ENCODE measurements at regions not wholly inside any gene's neighbourhood (a gene's known extent, or its start where the extent isn't known, plus 50 kb on each side); places are given as distances from the start of the nearest gene placed in this dataset.

DNA sequence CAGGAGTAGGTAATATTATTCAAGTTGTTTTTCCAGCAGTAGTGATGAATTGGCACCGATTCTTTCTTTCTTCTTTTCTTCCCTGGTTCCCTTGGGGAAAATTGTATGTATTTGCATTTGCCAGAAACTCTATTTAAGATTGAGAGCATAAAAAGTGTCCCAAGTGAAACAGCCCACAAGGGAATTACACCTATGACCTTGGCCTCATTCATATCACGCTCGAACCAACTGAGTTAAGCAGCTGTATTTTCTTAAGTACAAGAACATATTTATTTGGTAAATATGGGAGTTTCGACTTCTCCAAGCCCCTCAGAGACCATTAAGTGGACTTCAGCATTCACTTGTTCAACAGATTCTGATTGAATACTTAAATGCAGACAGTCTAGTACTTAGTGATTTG, 54.1 kb upstream of the MET start:
- Mint-ChIP-seq H3K9me3 (peaks cover 8% of the 10 kb centered on the region), H3K4me1 (peaks cover 29% of the 10 kb centered on the region), H3K27me3 (ENCODE audit: insufficient read depth, low read depth, poor library complexity) (no peaks in the 10 kb centered on the region), H3K4me3 (no peak overlapping the region), H3K27ac (no peak overlapping the region), H3K36me3 (ENCODE audit: low read depth) (peaks cover 5% of the 10 kb centered on the region; the same call in 2 of the 3 replicates)
- no peak for DNase-seq (ENCODE audit: low spot score)
- Histone ChIP-seq H3K4me3 (no peak overlapping the region), H3K36me3 (ENCODE audit: insufficient read depth) (no peaks in the 10 kb centered on the region), H3F3A (replicated peaks; ENCODE audit: low read depth) (no peaks in the 10 kb centered on the region), H3K4me2 (0 out of 2 replicates have a peak overlapping the region, but pooled peaks have one; percentile 2), H3K4me1 (ENCODE audit: insufficient read depth) (peaks cover 37% of the 10 kb centered on the region), H3K79me2 (replicated peaks; ENCODE audit: insufficient read depth) (no peaks in the 10 kb centered on the region), H4K20me1 (replicated peaks; ENCODE audit: insufficient read depth) (no peaks in the 10 kb centered on the region), H2AFZ (no peak overlapping the region), H3K27ac (ENCODE audit: low read depth) (no peak overlapping the region), H3K27me3 (ENCODE audit: insufficient read depth) (no peaks in the 10 kb centered on the region), H3K9me2 (ENCODE audit: insufficient read depth) (no peaks in the 10 kb centered on the region)
- no peak for ATAC-seq
- TF ChIP-seq, protein P1, sequence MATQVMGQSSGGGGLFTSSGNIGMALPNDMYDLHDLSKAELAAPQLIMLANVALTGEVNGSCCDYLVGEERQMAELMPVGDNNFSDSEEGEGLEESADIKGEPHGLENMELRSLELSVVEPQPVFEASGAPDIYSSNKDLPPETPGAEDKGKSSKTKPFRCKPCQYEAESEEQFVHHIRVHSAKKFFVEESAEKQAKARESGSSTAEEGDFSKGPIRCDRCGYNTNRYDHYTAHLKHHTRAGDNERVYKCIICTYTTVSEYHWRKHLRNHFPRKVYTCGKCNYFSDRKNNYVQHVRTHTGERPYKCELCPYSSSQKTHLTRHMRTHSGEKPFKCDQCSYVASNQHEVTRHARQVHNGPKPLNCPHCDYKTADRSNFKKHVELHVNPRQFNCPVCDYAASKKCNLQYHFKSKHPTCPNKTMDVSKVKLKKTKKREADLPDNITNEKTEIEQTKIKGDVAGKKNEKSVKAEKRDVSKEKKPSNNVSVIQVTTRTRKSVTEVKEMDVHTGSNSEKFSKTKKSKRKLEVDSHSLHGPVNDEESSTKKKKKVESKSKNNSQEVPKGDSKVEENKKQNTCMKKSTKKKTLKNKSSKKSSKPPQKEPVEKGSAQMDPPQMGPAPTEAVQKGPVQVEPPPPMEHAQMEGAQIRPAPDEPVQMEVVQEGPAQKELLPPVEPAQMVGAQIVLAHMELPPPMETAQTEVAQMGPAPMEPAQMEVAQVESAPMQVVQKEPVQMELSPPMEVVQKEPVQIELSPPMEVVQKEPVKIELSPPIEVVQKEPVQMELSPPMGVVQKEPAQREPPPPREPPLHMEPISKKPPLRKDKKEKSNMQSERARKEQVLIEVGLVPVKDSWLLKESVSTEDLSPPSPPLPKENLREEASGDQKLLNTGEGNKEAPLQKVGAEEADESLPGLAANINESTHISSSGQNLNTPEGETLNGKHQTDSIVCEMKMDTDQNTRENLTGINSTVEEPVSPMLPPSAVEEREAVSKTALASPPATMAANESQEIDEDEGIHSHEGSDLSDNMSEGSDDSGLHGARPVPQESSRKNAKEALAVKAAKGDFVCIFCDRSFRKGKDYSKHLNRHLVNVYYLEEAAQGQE (IDR thresholded peaks at IDR 0.05; ENCODE audit: unreplicated experiment) = no peak
- TF ChIP-seq CREB1 (CRISPR knock-in tag; IDR thresholded peaks at IDR 0.05; ENCODE audit: low read depth) = no peak
- no peak for TF ChIP-seq JUNB (IDR thresholded peaks at IDR 0.05; ENCODE audit: unreplicated experiment)
- no peak for TF ChIP-seq ZNF114 (CRISPR knock-in tag; IDR thresholded peaks at IDR 0.05)
- TF ChIP-seq, protein P2, sequence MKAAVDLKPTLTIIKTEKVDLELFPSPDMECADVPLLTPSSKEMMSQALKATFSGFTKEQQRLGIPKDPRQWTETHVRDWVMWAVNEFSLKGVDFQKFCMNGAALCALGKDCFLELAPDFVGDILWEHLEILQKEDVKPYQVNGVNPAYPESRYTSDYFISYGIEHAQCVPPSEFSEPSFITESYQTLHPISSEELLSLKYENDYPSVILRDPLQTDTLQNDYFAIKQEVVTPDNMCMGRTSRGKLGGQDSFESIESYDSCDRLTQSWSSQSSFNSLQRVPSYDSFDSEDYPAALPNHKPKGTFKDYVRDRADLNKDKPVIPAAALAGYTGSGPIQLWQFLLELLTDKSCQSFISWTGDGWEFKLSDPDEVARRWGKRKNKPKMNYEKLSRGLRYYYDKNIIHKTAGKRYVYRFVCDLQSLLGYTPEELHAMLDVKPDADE (IDR thresholded peaks at IDR 0.05) = no peak
- TF ChIP-seq, protein P3, sequence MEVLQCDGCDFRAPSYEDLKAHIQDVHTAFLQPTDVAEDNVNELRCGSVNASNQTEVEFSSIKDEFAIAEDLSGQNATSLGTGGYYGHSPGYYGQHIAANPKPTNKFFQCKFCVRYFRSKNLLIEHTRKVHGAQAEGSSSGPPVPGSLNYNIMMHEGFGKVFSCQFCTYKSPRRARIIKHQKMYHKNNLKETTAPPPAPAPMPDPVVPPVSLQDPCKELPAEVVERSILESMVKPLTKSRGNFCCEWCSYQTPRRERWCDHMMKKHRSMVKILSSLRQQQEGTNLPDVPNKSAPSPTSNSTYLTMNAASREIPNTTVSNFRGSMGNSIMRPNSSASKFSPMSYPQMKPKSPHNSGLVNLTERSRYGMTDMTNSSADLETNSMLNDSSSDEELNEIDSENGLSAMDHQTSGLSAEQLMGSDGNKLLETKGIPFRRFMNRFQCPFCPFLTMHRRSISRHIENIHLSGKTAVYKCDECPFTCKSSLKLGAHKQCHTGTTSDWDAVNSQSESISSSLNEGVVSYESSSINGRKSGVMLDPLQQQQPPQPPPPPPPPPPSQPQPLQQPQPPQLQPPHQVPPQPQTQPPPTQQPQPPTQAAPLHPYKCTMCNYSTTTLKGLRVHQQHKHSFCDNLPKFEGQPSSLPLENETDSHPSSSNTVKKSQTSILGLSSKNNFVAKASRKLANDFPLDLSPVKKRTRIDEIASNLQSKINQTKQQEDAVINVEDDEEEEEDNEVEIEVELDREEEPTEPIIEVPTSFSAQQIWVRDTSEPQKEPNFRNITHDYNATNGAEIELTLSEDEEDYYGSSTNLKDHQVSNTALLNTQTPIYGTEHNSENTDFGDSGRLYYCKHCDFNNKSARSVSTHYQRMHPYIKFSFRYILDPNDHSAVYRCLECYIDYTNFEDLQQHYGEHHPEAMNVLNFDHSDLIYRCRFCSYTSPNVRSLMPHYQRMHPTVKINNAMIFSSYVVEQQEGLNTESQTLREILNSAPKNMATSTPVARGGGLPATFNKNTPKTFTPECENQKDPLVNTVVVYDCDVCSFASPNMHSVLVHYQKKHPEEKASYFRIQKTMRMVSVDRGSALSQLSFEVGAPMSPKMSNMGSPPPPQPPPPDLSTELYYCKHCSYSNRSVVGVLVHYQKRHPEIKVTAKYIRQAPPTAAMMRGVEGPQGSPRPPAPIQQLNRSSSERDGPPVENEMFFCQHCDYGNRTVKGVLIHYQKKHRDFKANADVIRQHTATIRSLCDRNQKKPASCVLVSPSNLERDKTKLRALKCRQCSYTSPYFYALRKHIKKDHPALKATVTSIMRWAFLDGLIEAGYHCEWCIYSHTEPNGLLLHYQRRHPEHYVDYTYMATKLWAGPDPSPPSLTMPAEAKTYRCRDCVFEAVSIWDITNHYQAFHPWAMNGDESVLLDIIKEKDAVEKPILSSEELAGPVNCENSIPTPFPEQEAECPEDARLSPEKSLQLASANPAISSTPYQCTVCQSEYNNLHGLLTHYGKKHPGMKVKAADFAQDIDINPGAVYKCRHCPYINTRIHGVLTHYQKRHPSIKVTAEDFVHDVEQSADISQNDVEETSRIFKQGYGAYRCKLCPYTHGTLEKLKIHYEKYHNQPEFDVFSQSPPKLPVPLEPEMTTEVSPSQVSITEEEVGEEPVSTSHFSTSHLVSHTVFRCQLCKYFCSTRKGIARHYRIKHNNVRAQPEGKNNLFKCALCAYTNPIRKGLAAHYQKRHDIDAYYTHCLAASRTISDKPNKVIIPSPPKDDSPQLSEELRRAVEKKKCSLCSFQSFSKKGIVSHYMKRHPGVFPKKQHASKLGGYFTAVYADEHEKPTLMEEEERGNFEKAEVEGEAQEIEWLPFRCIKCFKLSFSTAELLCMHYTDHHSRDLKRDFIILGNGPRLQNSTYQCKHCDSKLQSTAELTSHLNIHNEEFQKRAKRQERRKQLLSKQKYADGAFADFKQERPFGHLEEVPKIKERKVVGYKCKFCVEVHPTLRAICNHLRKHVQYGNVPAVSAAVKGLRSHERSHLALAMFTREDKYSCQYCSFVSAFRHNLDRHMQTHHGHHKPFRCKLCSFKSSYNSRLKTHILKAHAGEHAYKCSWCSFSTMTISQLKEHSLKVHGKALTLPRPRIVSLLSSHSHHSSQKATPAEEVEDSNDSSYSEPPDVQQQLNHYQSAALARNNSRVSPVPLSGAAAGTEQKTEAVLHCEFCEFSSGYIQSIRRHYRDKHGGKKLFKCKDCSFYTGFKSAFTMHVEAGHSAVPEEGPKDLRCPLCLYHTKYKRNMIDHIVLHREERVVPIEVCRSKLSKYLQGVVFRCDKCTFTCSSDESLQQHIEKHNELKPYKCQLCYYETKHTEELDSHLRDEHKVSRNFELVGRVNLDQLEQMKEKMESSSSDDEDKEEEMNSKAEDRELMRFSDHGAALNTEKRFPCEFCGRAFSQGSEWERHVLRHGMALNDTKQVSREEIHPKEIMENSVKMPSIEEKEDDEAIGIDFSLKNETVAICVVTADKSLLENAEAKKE (CRISPR knock-in tag; IDR thresholded peaks at IDR 0.05) = no peak
- no peak for TF ChIP-seq POLR2AphosphoS5 (IDR thresholded peaks at IDR 0.05; ENCODE audit: low read depth)
- TF ChIP-seq EZH2phosphoT487 (IDR thresholded peaks at IDR 0.05; ENCODE audit: unreplicated experiment) = no peak
- no peak for TF ChIP-seq EZH2 (IDR thresholded peaks at IDR 0.05; ENCODE audit: low read depth, unreplicated experiment)
- TF ChIP-seq STAT1 (IDR thresholded peaks at IDR 0.05; ENCODE audit: unreplicated experiment) = no peak
